ENCODE measurements at regions not wholly inside any gene's neighbourhood (a gene's known extent, or its start where the extent isn't known, plus 50 kb on each side); places are given as distances from the start of the nearest gene placed in this dataset.

- no peak for TF ChIP-seq POLR2A (IDR thresholded peaks at IDR 0.05; ENCODE audit: low read length)
- no peak for TF ChIP-seq GATA1 (IDR thresholded peaks at IDR 0.05; ENCODE audit: low read depth, low read length)
Observed at GRCh38 chr4:111697176-111697942, 447.9 kb upstream of the FAM241A start.
